UCSD-AML1 (cell line): ENCODE measurements at regions not wholly inside any gene's neighbourhood (a gene's known extent, or its start where the extent isn't known, plus 50 kb on each side); places are given as distances from the start of the nearest gene placed in this dataset.
"Not testable (repeated sequence)": the region's sequence is repeated elsewhere in the genome, so short reads cannot be mapped to it uniquely, and the experiment has no call there.

Experiments used
- DNase-seq: peaks from one replicate; lab custom pipeline; 2025; ENCODE audit not compliant: unreplicated experiment; lab: John Stamatoyannopoulos, UW

DNA sequence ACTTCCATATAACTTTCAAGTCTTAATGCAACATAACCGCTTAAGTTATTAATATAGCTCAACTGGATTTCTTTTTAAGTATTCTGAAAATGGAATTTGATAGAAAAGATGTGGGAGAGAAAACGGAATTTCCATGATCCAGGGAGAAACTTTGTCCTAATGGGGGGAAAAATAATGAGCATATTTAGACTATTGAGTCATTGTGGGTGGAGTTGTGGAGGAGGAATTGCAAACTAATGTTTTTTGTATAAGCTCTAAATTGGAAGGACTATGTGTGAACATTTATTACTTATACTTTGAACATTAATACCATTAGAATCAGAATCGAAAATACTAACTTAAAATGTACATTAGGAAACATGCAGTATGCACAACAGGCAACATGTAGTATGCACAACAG is 159.9 kb upstream of the NEGR1 start:
- no peak for DNase-seq

- DNase-seq, result no peak
These were observed 156.7 kb upstream of the NEGR1 start for GRCh38 chr1:72439036-72439435.

GRCh38 chr1:72438270-72438669 is 155.9 kb upstream of the NEGR1 start:
- DNase-seq, result no peak

- DNase-seq, result no peak
These were observed 152.7 kb upstream of the NEGR1 start for GRCh38 chr1:72435025-72435424.

- DNase-seq, result no peak
These were observed 151.7 kb upstream of the NEGR1 start for GRCh38 chr1:72434070-72434469.

DNA sequence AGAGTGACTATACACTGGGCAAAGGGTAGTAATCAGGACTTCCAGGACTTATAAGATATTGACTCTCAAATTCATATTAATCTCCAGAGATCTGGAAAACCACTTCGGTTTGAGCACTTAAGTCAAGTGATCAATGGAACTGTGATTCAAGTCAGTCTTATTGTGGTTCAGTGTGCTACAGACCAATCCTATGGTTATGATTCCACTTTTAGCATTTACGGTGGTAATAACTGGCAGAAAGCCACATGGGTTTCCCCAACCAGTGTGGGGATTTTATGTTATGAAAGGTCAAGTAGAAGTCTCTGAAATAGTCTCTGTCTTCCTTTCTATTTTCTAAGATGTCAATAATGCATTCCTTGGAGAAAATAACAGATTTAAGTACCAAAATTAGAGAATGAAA is 151.3 kb upstream of the NEGR1 start:
- no peak for DNase-seq

DNA sequence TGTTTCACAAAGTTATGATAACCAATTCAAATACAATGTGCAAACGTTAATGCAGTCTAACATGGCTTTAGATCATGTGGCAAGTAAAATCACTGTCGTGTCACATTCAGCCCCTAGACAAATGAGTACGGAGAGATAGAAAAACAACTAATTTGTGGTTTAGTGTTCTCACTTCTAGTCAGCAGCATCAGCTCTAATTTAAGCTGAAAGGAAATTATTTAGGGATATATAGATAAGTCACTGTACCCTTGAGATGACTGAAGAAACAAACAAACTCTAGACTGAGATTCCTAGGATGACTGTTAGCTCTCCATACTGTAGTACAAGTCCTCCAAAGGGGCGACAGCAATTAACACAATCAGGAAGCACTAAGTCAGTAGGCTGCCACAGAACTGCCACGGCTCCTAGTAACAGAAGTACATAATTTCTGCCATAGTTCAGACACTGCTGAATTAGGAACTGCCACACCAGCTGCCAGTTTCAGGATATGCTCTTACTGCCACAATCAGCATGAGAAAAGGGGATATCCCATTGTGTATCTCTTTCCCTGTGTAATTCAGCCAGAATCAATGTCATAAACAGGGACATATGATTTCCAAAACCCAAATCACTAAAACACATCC is 150.4 kb upstream of the NEGR1 start:
- DNase-seq, result no peak

GRCh38 chr1:72431810-72432209 is 149.5 kb upstream of the NEGR1 start:
- DNase-seq, result no peak

- DNase-seq, result not testable (repeated sequence)
These were observed 145.9 kb upstream of the NEGR1 start for GRCh38 chr1:72428276-72428675.

- DNase-seq, result no peak
These were observed 136.9 kb upstream of the NEGR1 start for GRCh38 chr1:72419229-72419628.

DNA sequence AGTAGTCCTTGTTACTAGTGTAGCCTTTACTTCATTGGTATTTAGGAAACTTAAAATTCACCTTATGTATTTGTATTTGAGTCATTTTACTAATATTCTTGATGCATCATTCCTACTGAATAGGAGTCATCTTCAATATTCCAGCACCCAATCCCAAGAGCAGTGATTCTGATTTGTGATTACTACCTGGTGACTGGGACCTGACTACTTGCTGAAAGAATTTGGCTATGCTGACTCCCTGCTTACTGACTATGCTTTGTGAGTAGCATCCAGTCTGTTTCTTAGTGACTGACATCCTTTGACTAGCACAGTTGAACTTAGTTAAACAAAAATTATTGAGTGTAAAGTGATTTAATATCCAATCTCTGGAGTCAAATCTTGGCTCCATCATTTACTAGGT is 129.9 kb upstream of the NEGR1 start:
- DNase-seq, result no peak

GRCh38 chr1:72399807-72400206 is 117.5 kb upstream of the NEGR1 start:
- no peak for DNase-seq

DNA sequence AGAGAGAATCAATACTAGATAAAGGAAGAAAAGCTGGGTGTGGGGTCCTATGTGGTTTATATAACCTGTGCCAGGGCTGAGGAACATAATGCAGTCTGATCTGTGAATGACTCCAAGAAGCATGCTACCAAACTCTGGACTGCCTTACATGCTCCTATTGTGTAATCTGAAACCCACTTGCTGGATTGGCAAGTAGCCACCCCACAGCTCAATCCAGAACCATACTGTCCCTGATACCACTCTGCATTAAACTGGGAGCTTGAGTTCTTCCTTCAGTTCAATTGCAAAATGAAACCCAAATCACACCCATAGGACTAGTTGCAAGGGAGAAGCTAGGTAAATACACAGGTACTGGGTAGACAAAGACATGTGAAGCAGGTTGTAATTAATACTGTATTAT is 115.4 kb upstream of the NEGR1 start:
- DNase-seq, result no peak

DNA sequence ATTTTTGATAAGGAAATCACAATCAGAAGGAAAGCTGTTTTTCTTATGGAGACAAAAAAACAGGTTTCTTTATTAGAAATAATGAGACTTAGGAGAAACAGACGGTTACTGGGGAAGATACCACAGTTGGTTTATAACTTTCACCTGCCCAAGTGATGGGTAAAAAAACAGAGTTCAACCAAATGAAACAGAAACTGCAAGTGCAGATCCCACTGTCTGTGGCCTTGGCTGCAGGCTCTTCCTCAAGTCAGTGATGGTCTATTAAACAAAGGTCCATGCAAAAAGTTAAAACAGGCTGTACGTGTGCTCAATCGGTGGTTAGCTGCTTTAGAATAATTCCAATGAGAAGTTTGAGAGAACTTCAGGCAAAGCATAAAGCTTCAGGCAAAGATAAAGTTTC is 112.1 kb upstream of the NEGR1 start:
- no peak for DNase-seq

- no peak for DNase-seq
These were observed 96.7 kb upstream of the NEGR1 start for GRCh38 chr1:72379072-72379471.

- no peak for DNase-seq
These were observed 92.9 kb upstream of the NEGR1 start for GRCh38 chr1:72375226-72375625.

DNA sequence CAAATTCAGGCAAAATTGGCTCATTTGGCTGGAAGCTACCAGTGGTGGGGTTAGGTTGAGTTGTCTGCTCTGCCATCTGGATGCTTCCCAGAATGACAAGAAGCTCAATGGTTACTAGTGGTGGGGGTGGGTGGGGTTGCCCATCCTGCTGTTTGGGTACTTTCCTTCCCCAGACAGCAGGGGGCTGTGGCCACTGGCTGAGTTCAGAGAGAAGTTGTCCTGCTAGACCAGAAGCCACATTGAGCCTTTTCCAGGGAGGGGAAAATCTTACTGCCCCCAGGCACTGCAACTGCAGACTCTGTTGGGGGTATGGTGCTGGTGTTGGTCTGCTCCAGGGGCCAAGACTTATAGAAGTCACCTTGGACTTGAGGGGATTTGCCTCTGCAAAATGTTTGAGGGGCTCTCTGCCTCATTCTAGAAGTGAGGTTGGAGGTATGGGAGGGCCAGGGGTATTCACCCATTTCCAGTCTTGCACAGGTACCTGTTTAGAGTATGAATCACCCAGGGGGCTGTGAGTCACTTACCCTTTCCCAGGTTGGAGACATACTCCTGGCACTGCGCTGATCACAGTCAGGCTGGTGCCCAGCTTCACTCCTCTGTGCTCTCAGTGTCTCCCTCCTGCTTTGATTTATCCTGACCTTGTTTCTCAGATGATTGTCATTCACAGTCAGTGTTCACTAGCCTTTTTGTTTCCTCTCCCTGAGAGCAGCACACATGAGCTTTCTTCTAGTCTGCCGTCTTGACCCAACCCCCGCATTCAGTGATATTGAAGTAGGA is 89.1 kb upstream of the NEGR1 start:
- DNase-seq, result peak; percentile 11

GRCh38 chr1:72370836-72371235 is 88.5 kb upstream of the NEGR1 start:
- DNase-seq, result not testable (repeated sequence)

DNA sequence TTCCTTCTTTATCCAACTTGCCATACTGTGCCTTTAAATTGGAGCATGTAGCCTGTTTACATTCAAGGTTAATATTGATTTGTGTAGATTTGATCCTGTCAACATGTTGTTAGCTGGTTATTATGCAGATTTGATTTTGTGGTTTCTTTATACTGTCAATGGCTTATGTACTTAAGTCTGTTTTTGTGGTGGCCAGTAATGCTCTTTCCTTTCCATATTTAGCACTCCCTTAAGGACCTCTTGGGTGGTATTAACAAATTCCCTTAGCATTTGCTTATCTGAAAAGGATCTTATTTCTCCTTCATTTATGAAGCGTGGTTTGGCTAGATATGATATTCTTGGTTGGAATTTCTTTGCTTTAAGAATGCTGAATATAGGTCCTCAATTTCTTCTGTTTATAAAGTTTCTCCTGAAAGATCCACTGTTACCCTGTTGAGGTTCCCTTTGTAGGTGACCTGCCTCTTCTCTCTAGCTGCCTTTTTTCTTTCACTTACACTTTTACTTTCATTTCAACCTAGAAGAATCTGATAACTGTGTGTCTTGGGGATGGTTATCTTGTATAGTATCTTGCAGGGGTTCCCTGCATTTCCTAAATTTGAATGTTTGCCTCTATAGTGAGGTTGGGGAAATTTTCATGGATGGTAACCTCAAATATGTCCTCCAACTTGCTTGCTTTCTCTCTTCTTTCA is 86.9 kb upstream of the NEGR1 start:
- DNase-seq, result no peak

- peak; percentile 4 for DNase-seq
These were observed 84.1 kb upstream of the NEGR1 start for GRCh38 chr1:72366466-72366865.

GRCh38 chr1:72365693-72366092 is 83.4 kb upstream of the NEGR1 start:
- DNase-seq, result no peak

DNA sequence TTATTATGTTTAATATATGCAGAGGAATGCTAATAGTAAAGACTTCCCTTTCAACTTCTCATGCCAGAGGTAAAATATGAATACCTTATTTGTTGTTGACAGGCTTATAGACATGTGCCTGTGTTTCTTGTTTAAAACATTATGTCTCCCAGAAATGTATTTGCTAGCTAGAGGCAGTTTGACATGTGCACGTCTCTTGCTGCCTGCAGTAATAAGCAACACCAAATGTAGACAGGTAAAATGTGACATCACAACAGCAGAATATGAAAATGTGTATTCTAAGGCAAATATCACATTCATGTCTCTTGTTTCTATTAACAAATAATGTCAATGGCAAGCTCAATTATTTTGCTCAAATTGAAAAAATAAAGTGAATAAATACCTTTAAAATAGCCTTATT is 80.2 kb upstream of the NEGR1 start:
- no peak for DNase-seq
